ENCODE measurements at regions not wholly inside any gene's neighbourhood (a gene's known extent, or its start where the extent isn't known, plus 50 kb on each side); places are given as distances from the start of the nearest gene placed in this dataset.

GRCh38 chr3:87719060-87719459 is 339.7 kb downstream of the CGGBP1 start:
- WGBS, 3 donors = 55 to 63% (median 60%) methylated on average over 2 of the region's 2 CpGs
- no peak for TF ChIP-seq CTCF (IDR thresholded peaks at IDR 0.05)
- Histone ChIP-seq H3K36me3 (ENCODE audit: insufficient read depth in 1 of 2, low read depth in 1 of 2) (no peaks in the 10 kb centered on the region), H3K4me1 (no peaks in the 10 kb centered on the region), H3K27ac (no peak overlapping the region), H3K9me3 (no peaks in the 10 kb centered on the region), H3K27me3 (ENCODE audit: insufficient read depth in 3 of 3, low read length in 2 of 3) (no peaks in the 10 kb centered on the region), H3K4me3 (no peak overlapping the region)
- DNase-seq (no peak), ATAC-seq (no peak)
- intact Hi-C loops (cut with DNase I) = no loop called here

- WGBS, 3 donors = 9 to 33% (median 29%) methylated on average over 1 of the region's 1 CpG
- H3K4me3 ChIP-seq = no peak overlapping the region
- DNase-seq (no peak), ATAC-seq (no peak)
- no peaks in the 10 kb centered on the region for H3K4me1 ChIP-seq
- no peaks in the 10 kb centered on the region for H3K27me3 ChIP-seq (ENCODE audit: insufficient read depth in 3 of 3, low read length in 2 of 3)
- no peak for TF ChIP-seq CTCF (IDR thresholded peaks at IDR 0.05)
- H3K9me3 ChIP-seq = no peaks in the 10 kb centered on the region
- H3K27ac ChIP-seq = no peak overlapping the region
- intact Hi-C loops (cut with DNase I) = no loop called here
- no peaks in the 10 kb centered on the region for H3K36me3 ChIP-seq (ENCODE audit: insufficient read depth in 1 of 2, low read depth in 1 of 2)
Observed at GRCh38 chr3:87710511-87710910, 348.3 kb downstream of the CGGBP1 start.

- H3K27ac ChIP-seq = no peak overlapping the region
- H3K4me3 ChIP-seq = no peak overlapping the region
- H3K9me3 ChIP-seq = no peaks in the 10 kb centered on the region
- no peak for TF ChIP-seq CTCF (IDR thresholded peaks at IDR 0.05)
- no peaks in the 10 kb centered on the region for H3K4me1 ChIP-seq
- intact Hi-C loops (cut with DNase I) = no loop called here
- DNase-seq = no peak
- ATAC-seq = no peak
- H3K36me3 ChIP-seq (ENCODE audit: insufficient read depth in 1 of 2, low read depth in 1 of 2) = no peaks in the 10 kb centered on the region
- no peaks in the 10 kb centered on the region for H3K27me3 ChIP-seq (ENCODE audit: insufficient read depth in 3 of 3, low read length in 2 of 3)
Observed at GRCh38 chr3:87710028-87710427, 348.8 kb downstream of the CGGBP1 start.

GRCh38 chr3:87706176-87706575 is 352.6 kb downstream of the CGGBP1 start:
- no peaks in the 10 kb centered on the region for H3K36me3 ChIP-seq (ENCODE audit: insufficient read depth in 1 of 2, low read depth in 1 of 2)
- H3K4me3 ChIP-seq = no peak overlapping the region
- 66 to 70% (median 68%) methylated on average over 2 of the region's 2 CpGs for WGBS, 3 donors
- intact Hi-C loops (cut with DNase I) = no loop called here
- DNase-seq = no peak
- no peak for TF ChIP-seq CTCF (IDR thresholded peaks at IDR 0.05)
- H3K27me3 ChIP-seq (ENCODE audit: insufficient read depth in 3 of 3, low read length in 2 of 3) = no peaks in the 10 kb centered on the region
- H3K4me1 ChIP-seq = no peaks in the 10 kb centered on the region
- no peaks in the 10 kb centered on the region for H3K9me3 ChIP-seq
- no peak for ATAC-seq
- no peak overlapping the region for H3K27ac ChIP-seq

- ATAC-seq (no peak), DNase-seq (no peak)
- intact Hi-C loops (cut with DNase I) = no loop called here
- no peaks in the 10 kb centered on the region for H3K36me3 ChIP-seq (ENCODE audit: insufficient read depth in 1 of 2, low read depth in 1 of 2)
- no peaks in the 10 kb centered on the region for H3K4me1 ChIP-seq
- H3K4me3 ChIP-seq = no peak overlapping the region
- no peak for TF ChIP-seq CTCF (IDR thresholded peaks at IDR 0.05)
- no peaks in the 10 kb centered on the region for H3K27me3 ChIP-seq (ENCODE audit: insufficient read depth in 3 of 3, low read length in 2 of 3)
- H3K27ac ChIP-seq = no peak overlapping the region
- H3K9me3 ChIP-seq = no peaks in the 10 kb centered on the region
- WGBS, 3 donors = 61 to 67% (median 62%) methylated on average over 4 of the region's 4 CpGs
Observed at GRCh38 chr3:87702600-87702999, 356.2 kb downstream of the CGGBP1 start.
